DND-41 (cell line): ENCODE measurements at regions not wholly inside any gene's neighbourhood (a gene's known extent, or its start where the extent isn't known, plus 50 kb on each side); places are given as distances from the start of the nearest gene placed in this dataset.

Experiments used
- ATAC-seq: fragments of 200-7000 bp; cut with Tn5 transposase; 3 replicates; pipeline ENCODE4 v1.9.1; 2021; ENCODE audit warnings: low read depth; ENCODE audit not compliant: insufficient read depth
- DNase-seq: peaks from one replicate; pipeline ENCODE4 v3.0.0-alpha.2; 2020
- H2AFZ ChIP-seq: 2 replicates; pipeline ENCODE4 v1.6.0; 2012; ENCODE audit warnings: low read depth, low read length
- H3K27ac ChIP-seq: 2 replicates; pipeline ENCODE4 v1.5.1; 2012; ENCODE audit warnings: low read length, inconsistent platforms
- H3K27me3 ChIP-seq: fragments of 200-600 bp; sonication (generic); 2 replicates; pipeline ENCODE4 v1.6.0; 2012; ENCODE audit warnings: low read length, mild to moderate bottlenecking, inconsistent platforms; ENCODE audit not compliant: insufficient read depth, poor library complexity
- H3K36me3 ChIP-seq: 2 replicates; pipeline ENCODE4 v1.5.1; 2012; ENCODE audit warnings: low read length, inconsistent platforms; ENCODE audit not compliant: insufficient read depth
- H3K4me1 ChIP-seq: 2 replicates; pipeline ENCODE4 v1.5.1; 2012; ENCODE audit warnings: mild to moderate bottlenecking, low read length; ENCODE audit not compliant: insufficient read depth
- H3K4me2 ChIP-seq: 2 replicates; pipeline ENCODE4 v1.6.0; 2012; ENCODE audit warnings: mild to moderate bottlenecking, moderate library complexity, low read length, inconsistent platforms; ENCODE audit not compliant: insufficient read depth
- H3K4me3 ChIP-seq, 2 experiments: fragments of 200-600 bp in 1 of 2; shearing (Covaris generic) in 1 of 2; 2 replicates each; pipeline ENCODE4 v1.5.1; 2012 to 2016; ENCODE audit warnings: inconsistent platforms in 2 of 2, low read length in 2 of 2, mild to moderate bottlenecking in 2 of 2, low read depth in 1 of 2, moderate library complexity in 1 of 2
- H3K79me2 ChIP-seq: 2 replicates; pipeline ENCODE4 v1.6.0; 2012; ENCODE audit warnings: low read length, inconsistent platforms; ENCODE audit not compliant: insufficient read depth
- H3K9ac ChIP-seq: 2 replicates; pipeline ENCODE4 v1.6.0; 2012; ENCODE audit warnings: low read depth, mild to moderate bottlenecking, inconsistent platforms, low read length, moderate library complexity
- H3K9me3 ChIP-seq: 2 replicates; pipeline ENCODE4 v1.5.1; 2012; ENCODE audit warnings: low read length, moderate library complexity, mild to moderate bottlenecking, inconsistent platforms; ENCODE audit not compliant: insufficient read depth, severe bottlenecking
- H4K20me1 ChIP-seq: 2 replicates; pipeline ENCODE4 v1.6.0; 2012; ENCODE audit warnings: low read length; ENCODE audit not compliant: insufficient read depth
- CTCF ChIP-seq: IDR thresholded peaks from 2 replicates; pipeline ENCODE4 v1.5.1; 2012; ENCODE audit warnings: borderline replicate concordance, low read length, moderate library complexity, mild to moderate bottlenecking; ENCODE audit not compliant: poor library complexity, severe bottlenecking; ENCODE audit errors: extremely low read depth
- EZH2 ChIP-seq: IDR thresholded peaks from 3 replicates; pipeline ENCODE4 v1.6.1; 2012; ENCODE audit warnings: borderline replicate concordance, low read depth, mild to moderate bottlenecking, moderate library complexity, low read length, inconsistent platforms; ENCODE audit not compliant: severe bottlenecking

- Histone ChIP-seq H3K4me2 (no peak overlapping the region), H3K79me2 (no peaks in the 10 kb centered on the region), H3K27me3 (no peaks in the 10 kb centered on the region), H3K9me3 (no peaks in the 10 kb centered on the region), H3K9ac (no peak overlapping the region), H4K20me1 (no peaks in the 10 kb centered on the region), H2AFZ (no peak overlapping the region), H3K4me1 (peaks cover 23% of the 10 kb centered on the region), H3K36me3 (no peaks in the 10 kb centered on the region), H3K4me3 (no peak overlapping the region), H3K27ac (no peak overlapping the region)
- DNase-seq (no peak), ATAC-seq (no peak)
- TF ChIP-seq CTCF (no peak), EZH2 (no peak)
Measured at GRCh38 chr6:104621396-104621795, 238.3 kb downstream of the HACE1 start.

GRCh38 chr6:104617591-104617990, 242.1 kb downstream of the HACE1 start:
- Histone ChIP-seq H3K79me2 (no peaks in the 10 kb centered on the region), H3K4me1 (peaks cover 9% of the 10 kb centered on the region), H3K27ac (no peak overlapping the region), H3K4me2 (no peak overlapping the region), H3K9me3 (no peaks in the 10 kb centered on the region), H3K9ac (no peak overlapping the region), H3K36me3 (no peaks in the 10 kb centered on the region), H2AFZ (no peak overlapping the region), H3K27me3 (no peaks in the 10 kb centered on the region), H4K20me1 (no peaks in the 10 kb centered on the region), H3K4me3 (no peak overlapping the region)
- DNase-seq (no peak), ATAC-seq (no peak)
- TF ChIP-seq CTCF (no peak), EZH2 (no peak)

GRCh38 chr6:104614394-104614793, 245.3 kb downstream of the HACE1 start:
- no peak for TF ChIP-seq CTCF
- no peak for TF ChIP-seq EZH2

GRCh38 chr6:104613416-104614001, 246.2 kb downstream of the HACE1 start:
- Histone ChIP-seq H3K27ac (no peak overlapping the region), H3K4me3 (no peak overlapping the region), H3K9ac (no peak overlapping the region), H3K9me3 (no peaks in the 10 kb centered on the region), H3K27me3 (no peaks in the 10 kb centered on the region), H3K36me3 (no peaks in the 10 kb centered on the region), H3K4me1 (0 out of 2 replicates have a peak, but pooled peaks cover 2% of the 10 kb centered on the region), H3K4me2 (no peak overlapping the region), H2AFZ (no peak overlapping the region), H4K20me1 (no peaks in the 10 kb centered on the region), H3K79me2 (no peaks in the 10 kb centered on the region)
- TF ChIP-seq CTCF, result no peak
- no peak for TF ChIP-seq EZH2
- DNase-seq (no peak), ATAC-seq (no peak)

More at GRCh38 chr6:104614394-104614793, 245.3 kb downstream of the HACE1 start:
- no peak overlapping the region for H3K4me3 ChIP-seq
- no peak overlapping the region for H2AFZ ChIP-seq
- H3K36me3 ChIP-seq, result no peaks in the 10 kb centered on the region
- H3K27me3 ChIP-seq, result no peaks in the 10 kb centered on the region
- H4K20me1 ChIP-seq, result no peaks in the 10 kb centered on the region
- H3K4me1 ChIP-seq, result 0 out of 2 replicates have a peak, but pooled peaks cover 4% of the 10 kb centered on the region
- no peak for ATAC-seq
- H3K27ac ChIP-seq, result no peak overlapping the region
- H3K9me3 ChIP-seq, result no peaks in the 10 kb centered on the region
- no peak for DNase-seq
- H3K79me2 ChIP-seq, result no peaks in the 10 kb centered on the region
- no peak overlapping the region for H3K4me2 ChIP-seq
- H3K9ac ChIP-seq, result no peak overlapping the region
